Bronchial epithelial cell (primary cell): ENCODE measurements at regions not wholly inside any gene's neighbourhood (a gene's known extent, or its start where the extent isn't known, plus 50 kb on each side); places are given as distances from the start of the nearest gene placed in this dataset.

Experiments
- DNase-seq: peaks from one replicate; pipeline ENCODE4 v3.0.0-alpha.2; 2010; ENCODE audit warnings: low read depth
- FAIRE-seq: peaks from 2 replicates; lab custom pipeline; 2011; peaks lifted over from hg19 to GRCh38; lab: Jason Lieb, UNC
- H3K27me3 ChIP-seq: 2 replicates; pipeline ENCODE4 v1.5.1; 2011; ENCODE audit warnings: low read length; ENCODE audit not compliant: control insufficient read depth, insufficient read depth
- H3K36me3 ChIP-seq: 2 replicates; pipeline ENCODE4 v1.5.1; 2011; ENCODE audit warnings: low read length; ENCODE audit not compliant: control insufficient read depth, insufficient read depth
- H3K4me3 ChIP-seq: 2 replicates; pipeline ENCODE4 v1.5.1; 2011; ENCODE audit warnings: mild to moderate bottlenecking, low read depth, low read length, control low read depth
- CTCF ChIP-seq: IDR thresholded peaks from 2 replicates; pipeline ENCODE4 v1.5.1; 2011; ENCODE audit warnings: mild to moderate bottlenecking, moderate library complexity, low read length, control low read depth, inconsistent platforms; ENCODE audit not compliant: insufficient read depth, severe bottlenecking

GRCh38 chr1:213492161-213493041 lies 441.4 kb downstream of the RPS6KC1 start:
- no peak for TF ChIP-seq CTCF
- DNase-seq (no peak), FAIRE-seq (no peak)
- Histone ChIP-seq H3K27me3 (no peaks in the 10 kb centered on the region), H3K4me3 (no peak overlapping the region), H3K36me3 (no peaks in the 10 kb centered on the region)

GRCh38 chr1:213499444-213499843 lies 448.4 kb downstream of the RPS6KC1 start:
- H3K27me3 ChIP-seq: no peaks in the 10 kb centered on the region
- TF ChIP-seq CTCF: no peak
- no peak overlapping the region for H3K4me3 ChIP-seq
- DNase-seq: no peak
- no peaks in the 10 kb centered on the region for H3K36me3 ChIP-seq
- FAIRE-seq: no peak

DNA sequence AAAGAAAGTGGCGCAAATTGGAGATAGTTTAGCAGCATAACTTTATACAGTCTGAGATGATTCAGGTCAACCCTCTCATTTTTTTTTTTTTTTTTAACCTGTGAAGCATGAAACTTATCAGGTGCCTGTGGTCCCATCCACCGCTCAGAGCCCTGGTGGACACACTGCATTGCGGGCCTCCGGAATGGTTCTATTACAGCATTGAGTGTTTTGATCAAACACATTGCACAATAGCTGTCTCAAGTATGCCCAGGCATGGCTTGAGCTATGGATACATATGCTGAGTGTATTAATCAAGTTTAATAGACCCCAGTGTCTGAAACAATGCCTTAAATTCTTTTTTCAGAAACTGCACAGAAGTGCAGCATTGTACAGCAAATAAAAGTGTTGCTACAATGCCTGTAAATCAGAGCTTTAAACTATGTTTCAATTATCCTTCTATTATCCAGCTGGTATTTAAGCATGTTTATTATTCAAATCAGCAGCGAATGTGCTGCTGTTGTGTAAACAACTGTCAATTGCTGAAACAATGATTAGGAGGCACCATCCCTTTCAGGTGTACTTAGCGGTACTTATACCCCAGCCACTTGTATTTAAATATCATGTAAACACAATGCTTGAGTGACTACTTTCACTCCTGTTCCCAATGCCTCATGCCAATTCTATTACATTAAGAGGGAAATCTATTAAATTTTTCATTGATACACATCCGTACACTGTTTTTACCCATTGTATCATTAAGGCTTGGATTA lies 456.6 kb downstream of the RPS6KC1 start:
- no peak for DNase-seq
- Histone ChIP-seq H3K36me3 (no peaks in the 10 kb centered on the region), H3K4me3 (no peak overlapping the region), H3K27me3 (no peaks in the 10 kb centered on the region)
- no peak for TF ChIP-seq CTCF
- no peak for FAIRE-seq

DNA sequence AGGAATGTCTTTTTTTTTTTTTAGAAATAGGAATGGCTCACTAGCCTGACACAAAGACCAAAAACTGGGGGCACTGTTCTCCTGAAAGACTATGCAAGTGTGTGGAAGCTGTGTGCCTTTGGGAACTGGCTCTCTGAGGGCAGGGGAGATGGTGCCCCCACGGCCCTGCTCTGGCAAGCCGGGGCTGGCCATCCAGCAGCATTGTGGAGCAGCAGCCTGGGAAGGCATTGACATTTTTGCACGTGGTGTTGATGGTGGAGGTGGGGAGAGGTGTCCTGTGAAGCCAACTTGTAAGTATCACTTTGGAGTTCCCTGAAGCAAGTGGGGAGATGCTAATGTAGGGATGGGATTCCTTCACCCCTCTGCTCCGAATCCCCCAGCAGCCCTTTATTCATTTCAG lies 460.1 kb downstream of the RPS6KC1 start:
- DNase-seq (no peak), FAIRE-seq (no peak)
- Histone ChIP-seq H3K36me3 (no peaks in the 10 kb centered on the region), H3K27me3 (no peaks in the 10 kb centered on the region), H3K4me3 (no peak overlapping the region)
- no peak for TF ChIP-seq CTCF

DNA sequence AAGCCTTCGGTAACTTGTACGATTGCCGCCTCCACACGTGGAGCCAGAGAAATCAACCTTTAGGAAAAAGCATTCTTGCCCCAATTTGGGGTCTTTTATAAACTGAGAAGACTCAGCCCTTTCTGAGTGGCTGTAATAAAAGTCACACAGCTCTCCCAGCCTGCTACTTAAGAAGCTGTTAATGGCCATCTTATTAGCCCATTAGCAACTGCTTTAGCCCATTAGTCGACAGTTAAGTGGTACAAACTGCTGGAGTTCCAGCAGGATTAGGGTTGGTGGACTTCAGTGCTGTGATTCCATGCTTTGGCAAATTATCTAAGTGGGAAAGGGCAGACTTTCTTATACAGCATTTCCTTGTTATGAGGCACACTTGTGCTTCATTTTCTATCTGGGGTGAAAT lies 461.3 kb downstream of the RPS6KC1 start:
- TF ChIP-seq CTCF: no peak
- Histone ChIP-seq H3K36me3 (no peaks in the 10 kb centered on the region), H3K27me3 (no peaks in the 10 kb centered on the region), H3K4me3 (no peak overlapping the region)
- DNase-seq (no peak), FAIRE-seq (no peak)
